Astrocyte of the cerebellum (primary cell): ENCODE measurements at regions not wholly inside any gene's neighbourhood (a gene's known extent, or its start where the extent isn't known, plus 50 kb on each side); places are given as distances from the start of the nearest gene placed in this dataset.

Source experiments
- DNase-seq: peaks from one replicate; pipeline ENCODE4 v3.0.0-alpha.2; 2011; ENCODE audit warnings: low read depth
- H3K4me3 ChIP-seq: 2 replicates; pipeline ENCODE4 v1.5.1; 2011; ENCODE audit warnings: mild to moderate bottlenecking, low read depth, low read length, moderate library complexity
- CTCF ChIP-seq: IDR thresholded peaks from 2 replicates; pipeline ENCODE4 v1.5.1; 2012; ENCODE audit warnings: low read length, low read depth, moderate library complexity, mild to moderate bottlenecking; ENCODE audit errors: missing control alignments
- in situ Hi-C: cut with HindIII; loops from 2 replicates; pipeline ENCODE4 v1.10.0; 2017; ENCODE audit warnings: low sequenced_read_pairs

DNA sequence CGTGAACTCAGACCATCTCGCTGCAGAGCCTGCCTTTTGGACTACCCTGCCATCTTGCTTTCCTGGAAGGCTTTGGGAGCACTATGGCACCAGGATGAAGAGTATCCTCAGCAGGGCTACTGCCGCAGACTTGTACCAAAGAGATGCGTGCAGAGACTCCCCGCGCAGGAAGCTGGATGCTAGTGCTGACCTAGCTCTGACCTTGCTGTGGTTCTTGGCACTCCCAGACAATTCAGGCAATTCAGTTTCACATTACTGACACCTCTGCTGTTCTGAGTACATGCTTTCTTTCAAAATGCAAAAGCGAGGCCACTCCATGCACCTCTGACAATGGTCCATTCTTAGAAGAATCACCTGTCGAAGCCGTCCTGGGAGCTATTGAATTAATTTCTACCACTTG lies 251.5 kb upstream of the MEX3C start:
- in situ Hi-C loops = no loop called here
- no peak for DNase-seq
- no peak for TF ChIP-seq CTCF

GRCh38 chr18:51453594-51453993 lies 256.1 kb upstream of the MEX3C start:
- in situ Hi-C loops = no loop called here
- no peak for TF ChIP-seq CTCF
- no peak for DNase-seq
- H3K4me3 ChIP-seq = no peak overlapping the region

More for the DNA sequence above, 251.5 kb upstream of the MEX3C start:
- no peak overlapping the region for H3K4me3 ChIP-seq

DNA sequence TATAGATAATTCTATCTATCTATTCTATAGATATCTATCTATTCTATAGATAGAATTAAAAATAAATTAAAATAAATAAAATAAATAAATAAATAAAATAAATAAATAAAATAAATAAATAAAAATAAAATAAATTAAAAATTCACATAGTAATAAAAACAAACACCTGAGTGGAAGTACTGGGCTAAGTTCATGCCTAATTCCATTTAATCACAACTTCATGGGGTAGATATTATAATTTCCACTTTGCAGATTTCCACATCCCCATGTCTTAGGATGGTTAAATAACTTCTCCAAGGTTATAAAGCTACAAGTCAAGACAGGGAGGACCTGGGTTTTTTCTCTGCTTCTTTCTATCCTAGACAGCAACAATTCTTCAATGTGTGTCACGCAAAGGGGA lies 261.4 kb upstream of the MEX3C start:
- H3K4me3 ChIP-seq = no peak overlapping the region
- TF ChIP-seq CTCF = no peak
- in situ Hi-C loops = no loop called here
- DNase-seq = no peak

DNA sequence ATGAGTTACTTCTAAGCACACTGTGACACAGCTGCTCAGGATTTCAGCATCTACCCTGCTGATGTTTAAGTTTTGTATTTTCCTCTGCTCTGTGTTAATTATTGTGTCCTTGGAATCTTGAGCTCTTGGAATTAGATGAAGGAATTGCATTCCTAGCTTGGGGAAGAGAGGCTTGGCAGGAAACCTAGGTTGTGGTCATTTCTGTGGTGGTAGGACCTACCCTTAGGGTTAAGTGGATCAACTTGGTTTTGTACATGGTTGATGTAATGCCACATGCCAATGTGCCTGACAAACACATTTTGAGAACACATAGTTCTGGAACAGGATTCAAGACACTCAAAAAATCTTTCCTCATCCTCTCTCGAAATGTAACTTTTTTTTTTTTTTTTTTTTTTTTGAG lies 264.5 kb upstream of the MEX3C start:
- DNase-seq = peak; percentile 38
- in situ Hi-C loops = no loop called here
- H3K4me3 ChIP-seq = no peak overlapping the region
- no peak for TF ChIP-seq CTCF

GRCh38 chr18:51463483-51464136 lies 266.1 kb upstream of the MEX3C start:
- in situ Hi-C loops = no loop called here
- no peak overlapping the region for H3K4me3 ChIP-seq
- no peak for TF ChIP-seq CTCF
- no peak for DNase-seq

DNA sequence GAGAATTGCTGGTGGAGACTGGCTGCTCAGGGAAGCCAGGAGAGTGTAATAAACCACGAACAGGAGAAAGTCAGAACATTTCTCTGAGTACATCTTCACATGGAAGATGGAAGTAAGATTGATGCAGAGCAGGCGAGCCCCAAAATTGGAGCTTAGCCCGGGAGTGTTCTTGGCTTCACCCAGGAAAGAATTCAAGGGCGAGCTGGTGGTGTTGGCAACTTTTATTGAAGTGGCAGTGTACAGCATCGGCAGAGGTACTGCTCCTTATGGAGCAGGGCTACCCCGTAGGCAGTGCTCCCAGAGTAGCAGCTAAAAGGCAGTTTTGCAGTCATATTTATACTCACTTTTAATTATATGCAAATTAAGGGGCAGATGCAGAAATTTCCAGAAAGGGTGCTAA lies 281.4 kb upstream of the MEX3C start:
- TF ChIP-seq CTCF = no peak
- in situ Hi-C loops = no loop called here
- no peak for DNase-seq
- H3K4me3 ChIP-seq = no peak overlapping the region
